ENCODE measurements at regions not wholly inside any gene's neighbourhood (a gene's known extent, or its start where the extent isn't known, plus 50 kb on each side); places are given as distances from the start of the nearest gene placed in this dataset.
"Not testable (repeated sequence)": the region's sequence is repeated elsewhere in the genome, so short reads cannot be mapped to it uniquely, and the experiment has no call there.

DNA sequence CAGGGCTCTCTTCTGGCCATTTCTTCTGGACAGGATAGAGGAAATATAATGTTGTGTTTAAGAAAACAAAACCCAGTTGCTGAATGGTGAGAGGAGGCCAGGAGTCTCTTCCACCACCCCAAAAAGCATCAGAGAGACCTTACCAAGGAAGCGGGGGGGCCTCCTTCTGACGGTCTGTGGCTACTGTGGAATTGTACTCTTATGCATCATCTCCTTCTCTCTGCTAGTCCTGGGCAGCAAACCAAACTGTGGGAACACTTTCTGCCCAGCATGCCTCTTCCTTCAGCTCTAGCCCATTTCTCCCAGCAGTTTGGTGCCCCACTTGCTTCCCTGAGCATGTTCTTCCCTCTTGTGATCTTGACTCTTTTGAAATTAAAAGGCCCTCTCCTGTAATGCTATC, 157.7 kb downstream of the HHIPL2 start:
- DNase-seq = no peak
- Histone ChIP-seq H3K36me3 (replicated peaks; ENCODE audit: control insufficient read depth, insufficient read depth, low read length) (no peaks in the 10 kb centered on the region), H3K27me3 (ENCODE audit: control insufficient read depth, insufficient read depth, low read length) (no peaks in the 10 kb centered on the region; the same call in 1 of the 2 replicates), H3K4me3 (ENCODE audit: insufficient read depth, low read depth, low read length) (no peak overlapping the region)

- DNase-seq = peak; percentile 30
- Histone ChIP-seq H3K36me3 (replicated peaks; ENCODE audit: control insufficient read depth, insufficient read depth, low read length) (no peaks in the 10 kb centered on the region), H3K27me3 (ENCODE audit: control insufficient read depth, insufficient read depth, low read length) (no peaks in the 10 kb centered on the region; the same call in 1 of the 2 replicates), H3K4me3 (ENCODE audit: insufficient read depth, low read depth, low read length) (no peak overlapping the region)
These were observed 160.7 kb downstream of the HHIPL2 start for GRCh38 chr1:222387007-222387814.

- DNase-seq = no peak
- no peaks in the 10 kb centered on the region; the same call in 1 of the 2 replicates for H3K27me3 ChIP-seq (ENCODE audit: control insufficient read depth, insufficient read depth, low read length)
- H3K4me3 ChIP-seq (ENCODE audit: insufficient read depth, low read depth, low read length) = no peak overlapping the region
- H3K36me3 ChIP-seq (replicated peaks; ENCODE audit: control insufficient read depth, insufficient read depth, low read length) = no peaks in the 10 kb centered on the region
These were observed 161.9 kb downstream of the HHIPL2 start for GRCh38 chr1:222385955-222386354.

- no peaks in the 10 kb centered on the region; the same call in 1 of the 2 replicates for H3K27me3 ChIP-seq (ENCODE audit: control insufficient read depth, insufficient read depth, low read length)
- no peaks in the 10 kb centered on the region for H3K36me3 ChIP-seq (replicated peaks; ENCODE audit: control insufficient read depth, insufficient read depth, low read length)
- no peak for DNase-seq
- H3K4me3 ChIP-seq (ENCODE audit: insufficient read depth, low read depth, low read length) = no peak overlapping the region
These were observed 162.6 kb downstream of the HHIPL2 start for GRCh38 chr1:222385262-222385661.

DNA sequence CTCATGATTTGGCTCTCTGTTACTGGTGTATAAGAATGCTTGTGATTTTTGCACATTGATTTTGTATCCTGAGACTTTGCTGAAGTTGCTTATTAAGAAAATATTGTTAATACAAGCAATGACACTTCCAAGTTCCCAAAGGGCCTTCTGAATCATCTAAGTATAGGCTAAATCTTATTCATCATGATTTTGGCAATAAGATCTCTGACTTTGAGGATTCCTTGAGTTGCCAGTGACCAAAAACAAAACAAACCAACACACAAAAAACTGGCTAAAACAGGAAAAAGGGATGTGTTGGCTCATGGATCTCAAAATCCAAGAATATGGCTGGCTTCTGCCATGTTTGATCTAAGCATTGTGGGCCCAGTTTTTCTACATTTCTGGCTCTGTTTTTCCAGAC, 163.4 kb downstream of the HHIPL2 start:
- H3K36me3 ChIP-seq (replicated peaks; ENCODE audit: control insufficient read depth, insufficient read depth, low read length) = no peaks in the 10 kb centered on the region
- H3K4me3 ChIP-seq (ENCODE audit: insufficient read depth, low read depth, low read length) = no peak overlapping the region
- no peak for DNase-seq
- no peaks in the 10 kb centered on the region for H3K27me3 ChIP-seq (ENCODE audit: control insufficient read depth, insufficient read depth, low read length)

DNA sequence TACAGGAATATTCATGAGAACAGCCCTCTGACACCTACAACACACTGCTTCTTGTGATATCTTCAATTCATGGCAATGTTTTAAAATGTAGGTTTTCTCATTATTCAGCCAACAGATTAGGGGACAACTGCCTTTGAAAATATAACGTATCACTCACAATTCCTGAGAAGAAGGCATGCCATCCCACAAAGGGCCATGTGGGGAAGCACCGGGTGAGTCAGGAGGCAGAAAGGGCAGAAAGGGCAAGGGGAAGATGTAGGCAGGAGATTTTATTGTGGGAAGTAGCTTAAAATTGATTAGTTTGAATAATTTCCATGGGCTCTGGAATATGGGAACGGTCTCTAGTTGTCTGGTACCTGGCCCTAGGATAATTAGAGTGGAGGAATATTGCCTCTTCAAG, 165.7 kb downstream of the HHIPL2 start:
- Histone ChIP-seq H3K27me3 (ENCODE audit: control insufficient read depth, insufficient read depth, low read length) (no peaks in the 10 kb centered on the region), H3K4me3 (ENCODE audit: insufficient read depth, low read depth, low read length) (no peak overlapping the region), H3K36me3 (replicated peaks; ENCODE audit: control insufficient read depth, insufficient read depth, low read length) (no peaks in the 10 kb centered on the region)
- DNase-seq = no peak

DNA sequence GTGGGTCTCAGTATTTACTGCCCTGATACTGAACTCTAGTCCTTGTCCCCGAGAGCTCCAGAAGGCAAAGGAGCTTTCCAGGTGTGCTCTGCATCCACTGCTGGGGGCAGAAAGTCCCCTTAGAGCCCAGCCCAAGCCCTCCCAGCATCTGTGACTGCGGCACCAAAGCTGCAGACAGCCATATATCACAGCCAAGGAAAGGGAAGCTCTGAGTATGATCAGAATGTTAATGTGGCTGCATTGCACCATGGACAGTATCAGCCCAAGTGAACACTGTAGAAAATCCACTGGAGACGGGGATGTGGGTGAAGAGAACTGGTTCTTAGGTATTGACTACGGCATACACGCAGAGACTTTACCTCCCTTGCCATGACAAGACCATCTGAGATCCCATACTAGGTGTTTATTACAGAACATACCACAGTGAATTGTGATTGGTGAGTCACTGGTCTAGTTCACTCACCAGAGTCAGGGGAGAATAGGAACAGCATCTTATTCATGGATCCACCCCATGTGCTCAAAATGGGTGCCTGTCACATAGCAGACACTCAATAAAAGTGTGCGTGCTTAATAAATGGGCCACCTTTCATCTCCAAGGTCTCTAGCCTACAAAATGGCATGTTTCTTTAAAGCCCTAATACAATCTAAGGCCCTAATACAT, 170.3 kb downstream of the HHIPL2 start:
- no peak for DNase-seq
- Histone ChIP-seq H3K27me3 (ENCODE audit: control insufficient read depth, insufficient read depth, low read length) (no peaks in the 10 kb centered on the region), H3K4me3 (ENCODE audit: insufficient read depth, low read depth, low read length) (no peak overlapping the region)

DNA sequence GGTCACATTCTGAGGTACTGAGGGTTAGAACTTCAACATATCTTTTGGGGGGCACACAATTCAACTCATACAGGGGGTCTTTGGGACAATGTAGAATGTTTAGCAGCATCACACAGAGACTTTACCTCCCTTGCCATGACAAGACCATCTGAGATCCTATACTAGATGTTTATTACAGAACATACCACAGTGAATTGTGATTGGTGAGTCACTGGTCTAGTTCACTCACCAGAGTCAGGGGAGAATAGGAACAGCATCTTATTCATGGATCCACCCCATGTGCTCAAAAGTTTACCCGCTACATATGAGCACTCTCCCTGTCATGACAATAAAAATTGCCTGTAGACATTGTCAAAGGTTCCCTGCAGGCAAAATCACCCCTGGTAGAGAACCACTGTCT, 171.1 kb downstream of the HHIPL2 start:
- H3K4me3 ChIP-seq (ENCODE audit: insufficient read depth, low read depth, low read length); H3K36me3 ChIP-seq (replicated peaks; ENCODE audit: control insufficient read depth, insufficient read depth, low read length); H3K27me3 ChIP-seq (ENCODE audit: control insufficient read depth, insufficient read depth, low read length); DNase-seq: not testable (repeated sequence)

More for the DNA sequence above, 170.3 kb downstream of the HHIPL2 start:
- H3K36me3 ChIP-seq (replicated peaks; ENCODE audit: control insufficient read depth, insufficient read depth, low read length) = no peaks in the 10 kb centered on the region

GRCh38 chr1:222375701-222376100, 172.2 kb downstream of the HHIPL2 start:
- Histone ChIP-seq H3K36me3 (replicated peaks; ENCODE audit: control insufficient read depth, insufficient read depth, low read length) (no peaks in the 10 kb centered on the region), H3K27me3 (ENCODE audit: control insufficient read depth, insufficient read depth, low read length) (no peaks in the 10 kb centered on the region), H3K4me3 (ENCODE audit: insufficient read depth, low read depth, low read length) (no peak overlapping the region)
- no peak for DNase-seq

DNA sequence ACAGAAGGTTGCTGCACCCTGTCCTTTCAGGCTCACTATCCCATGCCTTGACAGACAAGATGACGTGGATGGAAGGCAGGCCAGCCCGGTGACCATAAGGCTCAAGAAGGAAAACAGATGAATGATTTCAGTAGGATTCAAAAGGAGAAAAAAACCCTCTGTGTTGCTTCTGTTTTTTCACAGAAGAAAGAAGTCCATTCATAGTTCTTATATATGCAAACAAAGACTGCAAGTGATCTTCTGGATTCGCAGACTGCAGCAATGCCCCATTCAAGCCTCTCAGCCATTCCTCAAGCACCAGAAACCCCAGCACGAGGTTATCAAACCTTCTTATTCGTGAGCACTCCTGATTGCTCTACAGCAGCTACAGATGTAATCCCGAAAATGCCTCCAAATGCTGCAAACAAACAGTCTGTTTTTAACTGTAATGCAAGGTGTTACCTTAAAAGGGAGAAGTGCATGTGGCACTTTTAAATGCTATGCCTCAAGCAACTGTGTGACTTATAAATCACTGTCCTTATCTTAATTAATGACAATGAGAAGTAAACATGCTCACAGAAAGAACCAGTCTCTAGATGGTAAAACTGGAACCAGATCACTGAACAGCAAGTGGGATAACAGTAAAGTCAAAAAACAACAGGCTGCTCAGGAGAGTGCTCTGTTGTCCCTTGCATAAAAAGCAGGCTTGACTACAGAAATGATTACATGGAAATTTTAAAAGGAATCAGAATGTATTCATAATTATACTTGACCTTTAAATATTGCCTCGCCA, 173.9 kb downstream of the HHIPL2 start:
- no peak for DNase-seq
- no peaks in the 10 kb centered on the region for H3K36me3 ChIP-seq (replicated peaks; ENCODE audit: control insufficient read depth, insufficient read depth, low read length)
- no peaks in the 10 kb centered on the region for H3K27me3 ChIP-seq (ENCODE audit: control insufficient read depth, insufficient read depth, low read length)
- H3K4me3 ChIP-seq (ENCODE audit: insufficient read depth, low read depth, low read length) = no peak overlapping the region

GRCh38 chr1:222373216-222373615, 174.7 kb downstream of the HHIPL2 start:
- Histone ChIP-seq H3K36me3 (replicated peaks; ENCODE audit: control insufficient read depth, insufficient read depth, low read length) (no peaks in the 10 kb centered on the region), H3K27me3 (ENCODE audit: control insufficient read depth, insufficient read depth, low read length) (no peaks in the 10 kb centered on the region), H3K4me3 (ENCODE audit: insufficient read depth, low read depth, low read length) (no peak overlapping the region)
- DNase-seq = no peak

GRCh38 chr1:222372221-222372620, 175.7 kb downstream of the HHIPL2 start:
- Histone ChIP-seq H3K36me3 (replicated peaks; ENCODE audit: control insufficient read depth, insufficient read depth, low read length) (no peaks in the 10 kb centered on the region), H3K27me3 (ENCODE audit: control insufficient read depth, insufficient read depth, low read length) (no peaks in the 10 kb centered on the region), H3K4me3 (ENCODE audit: insufficient read depth, low read depth, low read length) (no peak overlapping the region)
- no peak for DNase-seq

- Histone ChIP-seq H3K4me3 (ENCODE audit: insufficient read depth, low read depth, low read length) (no peak overlapping the region), H3K27me3 (ENCODE audit: control insufficient read depth, insufficient read depth, low read length) (no peaks in the 10 kb centered on the region), H3K36me3 (replicated peaks; ENCODE audit: control insufficient read depth, insufficient read depth, low read length) (no peaks in the 10 kb centered on the region)
- DNase-seq = no peak
These were observed 176.8 kb downstream of the HHIPL2 start for GRCh38 chr1:222370913-222371675.

All from H7 (cell line).